Erythroblast (primary cell): ENCODE measurements at regions not wholly inside any gene's neighbourhood (a gene's known extent, or its start where the extent isn't known, plus 50 kb on each side); places are given as distances from the start of the nearest gene placed in this dataset.
"Not testable (repeated sequence)": the region's sequence is repeated elsewhere in the genome, so short reads cannot be mapped to it uniquely, and the experiment has no call there.

ENCODE experiments used
- DNase-seq, 2 experiments: peaks; one replicate each; lab custom pipeline; 2025; lab: John Stamatoyannopoulos, UW
- GATA1 ChIP-seq: IDR thresholded peaks from 2 replicates; pipeline ENCODE4 v1.6.1; 2011; ENCODE audit warnings: low read depth, mild to moderate bottlenecking, control low read depth, low read length, moderate library complexity
- POLR2A ChIP-seq: IDR thresholded peaks from 2 replicates; pipeline ENCODE4 v1.6.1; 2011; ENCODE audit warnings: mild to moderate bottlenecking, low read length

DNA sequence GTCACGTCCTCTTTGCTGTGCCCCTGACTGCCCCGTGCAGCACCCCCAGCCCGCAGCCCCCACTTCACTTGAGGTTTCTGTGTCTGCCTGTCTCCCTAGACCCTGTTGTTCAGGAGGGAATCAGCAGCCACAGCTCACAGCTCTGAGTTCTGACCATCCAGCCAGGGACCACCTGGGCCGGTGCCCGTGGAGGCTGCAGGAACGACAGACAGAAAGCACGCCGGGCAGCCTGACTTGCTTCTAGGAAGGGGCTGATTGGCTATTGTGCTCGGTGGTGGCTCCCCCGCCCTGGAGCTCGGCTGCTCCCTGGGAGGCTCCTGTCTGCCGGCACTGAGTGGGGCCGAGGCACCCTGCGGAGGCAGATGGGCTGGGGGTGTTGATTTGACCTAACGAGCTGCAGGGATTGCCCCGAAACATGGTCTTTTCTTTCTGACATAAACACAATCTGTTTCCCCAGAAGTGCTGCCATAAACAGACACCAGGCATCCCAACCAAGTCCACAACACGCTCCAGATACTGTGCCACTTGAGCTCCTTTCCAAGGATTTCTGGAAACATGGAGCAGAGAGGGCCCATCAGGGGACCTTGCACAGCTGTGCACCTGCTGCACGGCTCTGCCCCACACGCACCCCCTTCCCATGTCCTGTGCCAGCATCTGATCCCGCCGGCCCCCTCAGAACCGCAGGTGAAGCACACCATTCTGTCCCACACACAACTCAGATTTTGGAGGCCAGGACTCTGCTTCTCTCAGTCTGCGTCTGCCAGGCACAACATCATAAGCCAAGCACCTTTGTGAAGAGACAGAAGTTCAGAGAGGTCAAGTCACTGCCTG is 855.9 kb downstream of the TBC1D22A start:
- DNase-seq = no peak
- no peak for TF ChIP-seq POLR2A
- TF ChIP-seq GATA1 = no peak

DNA sequence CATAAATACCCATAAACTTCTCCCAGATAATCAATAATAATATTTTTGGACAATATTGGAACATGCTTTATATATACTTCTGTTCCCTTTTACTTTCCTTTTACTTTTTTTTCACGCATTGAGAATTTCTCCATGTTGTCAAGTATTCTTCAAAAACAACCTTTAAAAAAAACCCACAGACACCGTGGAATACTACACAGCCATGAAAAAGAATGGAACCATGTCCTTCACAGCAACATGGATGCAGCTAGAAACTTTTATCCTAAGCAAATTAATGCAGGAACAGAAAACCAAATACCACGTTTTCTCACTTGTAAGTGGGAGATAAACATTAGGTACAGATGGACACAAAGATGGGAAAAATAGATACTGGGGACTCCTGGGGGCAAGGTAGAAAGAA is 854.7 kb downstream of the TBC1D22A start:
- TF ChIP-seq GATA1 = no peak
- no peak for TF ChIP-seq POLR2A

DNA sequence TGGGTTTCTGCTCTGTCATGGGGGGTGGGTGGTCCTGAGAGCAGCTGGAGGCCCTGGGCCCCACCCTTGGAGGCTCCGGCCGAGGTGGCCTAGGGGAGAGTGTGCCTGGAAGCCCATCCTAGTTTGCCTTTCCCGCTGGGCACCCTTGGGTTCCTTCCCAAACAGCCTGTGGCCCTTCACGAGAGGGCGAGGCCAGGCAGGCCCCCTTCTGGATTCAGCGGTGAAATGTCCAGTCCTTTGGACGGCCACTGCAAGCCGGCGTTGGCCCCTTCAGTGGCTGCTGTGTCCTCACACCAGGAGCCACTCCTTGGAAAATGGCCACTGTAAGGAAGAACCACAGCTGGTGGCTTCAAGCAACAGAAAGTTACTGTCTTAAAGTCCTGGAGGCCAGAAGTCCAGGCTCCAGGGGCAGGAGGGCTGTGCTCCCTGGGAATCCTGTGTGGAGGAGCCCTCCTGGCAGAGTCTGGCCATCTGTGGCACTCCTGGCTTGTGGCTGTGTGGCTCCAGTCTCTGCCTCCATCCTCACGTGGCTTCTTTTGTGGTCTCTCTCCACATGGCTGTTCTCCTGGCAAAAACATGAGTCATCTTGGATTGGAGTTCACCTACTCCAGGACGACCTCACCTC is 854.1 kb downstream of the TBC1D22A start:
- no peak for DNase-seq
- TF ChIP-seq POLR2A (no peak), GATA1 (no peak)

More for the DNA sequence above, 854.7 kb downstream of the TBC1D22A start:
- no peak for DNase-seq

DNA sequence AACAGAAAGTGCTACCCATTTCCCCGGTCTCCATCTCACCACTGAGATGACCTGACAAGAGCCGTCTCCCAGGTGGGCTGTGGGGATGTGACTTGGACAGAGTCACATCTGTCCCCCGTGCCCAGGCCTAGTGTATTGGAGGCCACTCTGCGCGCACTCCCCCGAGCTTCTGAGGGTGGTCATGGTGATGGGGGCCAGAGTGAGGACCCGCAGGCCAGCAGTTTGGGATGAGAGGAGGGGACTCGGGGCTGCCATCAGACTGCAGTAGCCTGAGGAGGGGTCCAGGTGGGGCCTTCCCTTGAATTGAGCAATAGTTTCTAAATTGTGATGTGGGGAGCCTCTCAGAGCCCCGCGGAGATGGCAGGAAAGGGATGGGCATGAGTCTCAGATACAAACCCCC is 852.6 kb downstream of the TBC1D22A start:
- TF ChIP-seq GATA1 = no peak
- DNase-seq = no peak

DNA sequence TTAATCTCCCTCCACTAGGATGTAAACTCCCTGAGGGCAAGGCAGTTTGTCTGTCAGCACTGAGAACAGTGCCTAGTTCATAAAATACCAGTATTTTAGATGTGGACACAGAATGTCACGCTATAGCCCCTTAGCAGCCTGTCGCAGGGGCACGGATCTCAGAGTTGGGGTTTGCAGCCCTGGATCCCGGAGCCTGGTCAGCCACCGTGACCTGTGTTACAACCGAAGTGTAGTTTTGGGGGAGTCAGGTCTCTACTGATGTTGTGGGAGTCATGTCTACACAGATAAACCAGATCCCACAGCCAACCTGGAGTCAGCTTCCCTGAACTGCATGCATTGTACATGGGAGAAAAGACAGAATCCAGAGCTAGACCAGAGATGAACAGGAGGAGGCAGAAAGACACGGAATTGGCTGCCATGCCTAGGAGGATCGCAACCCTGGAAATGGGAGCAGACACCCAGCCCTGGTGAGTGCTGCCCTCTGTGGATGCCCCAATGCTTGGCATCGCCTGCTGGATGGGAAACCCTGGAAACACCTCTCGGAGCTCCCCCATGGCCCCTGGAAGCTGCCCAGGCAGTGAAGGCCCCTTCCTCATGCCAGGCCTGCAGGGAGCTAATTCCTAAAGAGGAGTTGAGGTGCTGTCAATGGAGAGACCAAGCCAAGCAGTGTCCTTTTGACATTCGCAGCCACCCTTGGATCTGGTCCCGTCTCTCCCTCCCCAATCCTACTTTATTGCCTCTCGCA is 851.3 kb downstream of the TBC1D22A start:
- DNase-seq = no peak
- TF ChIP-seq POLR2A (no peak), GATA1 (no peak)

DNA sequence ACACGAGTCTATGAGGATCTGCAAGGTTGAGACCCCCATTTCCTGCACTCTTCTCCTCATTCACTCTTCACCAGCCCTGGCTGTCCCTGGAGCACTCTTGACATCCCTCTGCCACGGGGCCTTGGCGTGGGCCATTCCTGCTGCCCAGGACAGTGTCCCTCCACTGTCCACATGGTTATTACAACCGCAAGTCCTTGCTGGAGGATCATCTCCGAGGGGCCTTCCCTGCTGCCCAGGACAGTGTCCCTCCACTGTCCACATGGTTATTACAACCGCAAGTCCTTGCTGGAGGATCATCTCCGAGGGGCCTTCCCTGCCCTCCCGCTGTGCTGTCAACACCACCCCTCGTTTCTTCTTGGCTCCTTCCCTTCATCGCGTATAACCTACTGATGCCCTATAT is 850.7 kb downstream of the TBC1D22A start:
- DNase-seq = not testable (repeated sequence)

DNA sequence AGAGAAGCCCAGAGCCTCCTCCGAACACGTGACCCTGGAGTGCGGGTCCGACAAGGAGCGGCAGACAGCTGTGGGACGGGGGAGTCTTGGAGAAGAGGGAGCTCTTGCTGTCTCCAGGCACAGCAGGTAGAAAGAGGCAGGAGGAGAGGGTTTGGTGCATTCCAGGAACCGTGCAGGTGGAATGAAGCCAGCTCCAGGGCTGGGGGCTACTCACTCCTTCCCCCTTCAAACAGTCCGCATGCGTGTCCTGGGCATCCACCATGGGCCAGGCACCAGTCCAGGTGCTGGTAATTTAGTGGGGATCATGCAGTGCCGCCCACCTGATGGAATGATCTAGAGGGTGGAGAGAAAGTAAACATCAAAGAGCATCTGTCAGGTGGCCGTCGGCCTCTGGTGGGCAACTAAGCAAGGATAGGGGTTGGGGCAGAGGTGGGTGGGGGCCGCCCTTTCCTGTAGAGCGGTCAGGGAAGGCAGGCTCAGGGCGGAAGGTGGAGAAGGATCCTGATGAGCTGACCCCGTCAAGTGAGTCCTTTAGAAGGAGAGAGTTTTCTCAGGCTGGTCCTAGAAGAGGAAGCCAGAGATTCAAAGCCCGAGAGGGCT is 850.0 kb downstream of the TBC1D22A start:
- no peak for TF ChIP-seq POLR2A
- no peak for TF ChIP-seq GATA1

DNA sequence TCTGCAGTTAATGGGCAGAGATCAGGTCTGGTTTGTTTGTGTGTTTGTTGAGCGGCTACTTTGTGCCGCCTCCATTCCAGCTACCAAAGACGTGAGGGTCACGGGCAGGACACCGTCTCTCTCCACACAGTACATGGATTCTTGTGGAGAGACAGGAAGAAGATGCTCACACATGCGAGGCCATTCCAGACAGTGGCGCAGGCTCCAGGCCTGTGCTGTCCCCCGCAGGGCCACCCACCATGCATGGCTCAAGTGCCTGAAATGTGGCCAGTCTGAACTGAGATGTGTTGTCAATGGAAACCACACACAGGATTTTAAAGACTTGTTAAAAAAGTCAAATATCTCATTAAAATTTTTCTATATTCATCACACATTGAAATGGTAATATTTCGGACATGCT is 848.3 kb downstream of the TBC1D22A start:
- TF ChIP-seq POLR2A (no peak), GATA1 (no peak)
- DNase-seq = no peak

More for the DNA sequence above, 850.0 kb downstream of the TBC1D22A start:
- DNase-seq = no peak

DNA sequence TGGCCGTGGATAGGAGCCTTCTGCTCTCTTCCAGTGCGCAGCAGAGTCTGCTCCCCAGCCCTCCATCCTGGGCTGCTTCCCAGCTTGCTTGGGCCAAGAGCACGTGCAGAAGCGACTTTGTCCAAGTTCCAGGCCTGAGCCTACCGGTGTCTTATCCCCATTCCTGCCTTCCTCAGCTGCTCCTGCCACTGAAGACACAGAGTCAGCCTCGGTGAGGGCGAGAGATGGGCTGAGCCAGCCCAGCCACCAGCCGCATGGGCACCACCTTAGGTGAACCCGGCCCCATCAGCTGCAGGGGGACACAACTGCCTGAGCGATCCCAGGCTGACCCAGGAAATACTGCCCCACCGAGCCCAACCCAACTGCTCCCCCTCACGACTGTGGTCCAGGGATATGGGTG is 847.8 kb downstream of the TBC1D22A start:
- DNase-seq = no peak
- TF ChIP-seq GATA1 = no peak
- no peak for TF ChIP-seq POLR2A

DNA sequence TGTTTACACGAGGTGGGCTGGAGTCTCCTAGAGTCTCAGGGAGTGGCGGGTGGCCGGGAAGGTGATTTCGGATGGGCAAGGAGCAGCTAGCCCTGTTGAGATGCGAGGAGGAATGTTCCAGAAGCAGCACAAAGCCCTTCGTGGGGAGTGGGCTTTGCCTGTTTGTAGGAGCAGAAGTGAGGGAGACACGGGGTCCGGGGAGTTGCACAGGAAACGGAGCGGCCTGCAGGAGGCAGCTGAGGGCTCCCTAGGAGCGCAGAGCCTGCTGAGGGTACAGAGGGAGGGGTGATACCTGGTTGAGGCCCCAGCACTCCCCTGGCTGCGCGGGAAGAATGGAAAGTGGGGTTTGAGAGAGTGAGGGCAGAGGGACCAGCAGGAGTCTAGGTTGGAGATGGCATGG is 847.2 kb downstream of the TBC1D22A start:
- no peak for DNase-seq
- TF ChIP-seq POLR2A = no peak
- no peak for TF ChIP-seq GATA1

DNA sequence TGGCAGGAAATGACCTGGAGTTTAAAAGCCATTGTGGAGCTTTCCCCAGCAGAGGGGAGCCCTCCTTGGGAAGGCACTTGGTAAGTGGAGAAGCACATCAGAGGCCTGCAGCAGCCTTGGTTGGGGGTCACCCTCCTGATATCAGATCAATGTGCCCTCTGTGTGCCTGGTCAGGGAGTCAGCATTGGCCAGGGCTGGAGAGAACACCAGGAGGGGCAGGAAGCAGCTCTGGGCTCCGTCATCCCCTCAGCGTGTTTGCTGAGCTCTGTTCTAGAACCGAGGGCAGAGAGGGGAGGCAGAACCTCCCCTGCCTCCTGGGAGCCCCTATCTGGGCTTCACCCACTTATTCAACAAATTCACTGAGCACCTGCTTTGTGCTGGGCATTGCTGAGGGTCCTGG is 846.0 kb downstream of the TBC1D22A start:
- no peak for DNase-seq
- TF ChIP-seq GATA1 (no peak), POLR2A (no peak)

DNA sequence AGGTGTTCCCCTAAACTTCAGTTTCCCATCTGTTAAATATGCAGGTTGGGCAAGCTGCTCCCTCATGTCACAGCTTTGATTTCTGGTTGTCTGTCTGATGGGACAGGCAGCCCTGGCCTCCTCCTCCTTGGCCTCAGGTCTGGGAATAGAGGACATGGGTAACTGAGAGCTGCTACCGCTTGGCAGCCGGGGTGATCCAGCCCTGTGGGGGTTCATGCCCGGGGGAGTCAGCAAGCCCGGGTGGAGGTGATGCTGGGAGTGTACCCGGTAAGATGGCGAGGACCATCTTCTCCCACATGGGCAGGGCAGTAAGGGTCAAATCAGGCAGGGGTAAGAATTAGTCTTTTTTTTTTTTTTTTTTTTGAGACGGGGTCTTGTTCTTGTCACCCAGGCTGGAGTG is 845.0 kb downstream of the TBC1D22A start:
- DNase-seq = no peak
- TF ChIP-seq GATA1 (no peak), POLR2A (no peak)

DNA sequence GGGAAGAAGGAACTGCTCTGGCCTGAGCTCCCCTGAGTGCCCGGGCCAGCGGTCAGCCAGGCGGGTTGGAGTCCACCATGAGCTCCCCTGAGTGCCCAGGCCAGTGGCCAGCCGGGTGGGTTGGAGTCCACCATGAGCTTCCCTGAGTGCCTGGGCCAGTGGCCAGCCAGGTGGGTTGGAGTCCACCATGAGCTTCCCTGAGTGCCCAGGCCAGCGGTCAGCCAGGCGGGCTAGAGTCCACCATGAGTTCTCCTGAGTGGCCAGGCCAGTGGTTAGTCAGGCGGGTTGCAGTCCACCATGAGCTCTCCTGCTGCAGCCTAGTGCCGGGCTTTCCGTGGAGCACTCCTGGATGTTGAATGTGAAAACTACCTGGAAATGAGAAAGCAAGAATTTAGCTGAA is 844.0 kb downstream of the TBC1D22A start:
- no peak for DNase-seq
- TF ChIP-seq POLR2A (no peak), GATA1 (no peak)

DNA sequence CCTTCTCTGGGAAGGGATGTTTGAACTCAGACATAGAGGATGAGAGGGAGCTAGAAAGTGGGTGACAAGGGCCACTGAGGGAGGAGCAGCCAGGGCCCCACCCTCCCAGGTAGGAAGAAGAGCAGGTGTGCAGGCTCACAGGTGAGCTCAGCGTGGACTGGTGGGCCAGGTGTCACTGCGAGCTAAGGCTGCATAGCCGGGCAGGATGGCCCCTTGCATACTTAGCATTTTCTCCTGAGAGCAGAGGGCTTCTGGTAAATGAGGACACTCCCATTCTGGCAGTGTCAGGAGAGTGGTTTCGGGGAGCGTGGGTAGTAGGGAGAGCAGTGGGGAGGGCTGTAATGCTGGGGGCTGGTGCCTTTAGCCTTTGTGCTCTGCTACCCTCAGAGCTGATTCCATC is 843.4 kb downstream of the TBC1D22A start:
- no peak for TF ChIP-seq GATA1
- no peak for TF ChIP-seq POLR2A

More for the DNA sequence above, 843.4 kb downstream of the TBC1D22A start:
- no peak for DNase-seq
